ENCODE measurements at regions not wholly inside any gene's neighbourhood (a gene's known extent, or its start where the extent isn't known, plus 50 kb on each side); places are given as distances from the start of the nearest gene placed in this dataset.

DNA sequence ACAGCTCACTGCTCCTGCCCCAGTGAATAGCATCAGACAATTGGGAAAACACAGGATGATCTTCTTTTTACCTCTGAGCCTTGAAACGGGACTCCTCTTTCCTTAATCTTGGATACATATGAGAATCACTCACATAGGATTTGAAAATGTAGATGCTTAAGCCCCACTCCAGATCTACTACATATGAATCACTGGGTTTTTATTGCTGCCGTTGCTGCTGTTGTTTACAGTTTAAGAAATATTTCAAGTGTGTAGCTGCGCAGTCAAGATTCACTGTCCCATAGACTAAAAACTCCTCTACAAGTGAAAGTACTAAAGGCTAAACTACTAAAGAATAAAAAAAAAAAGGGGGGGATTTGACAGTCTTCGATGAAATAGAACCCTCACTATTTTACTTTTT lies 765.9 kb downstream of the NTRK3 start:
- no peak for TF ChIP-seq SPI1 (IDR thresholded peaks at IDR 0.05; ENCODE audit: borderline replicate concordance, low read depth)
- no peak for TF ChIP-seq GABPA (IDR thresholded peaks at IDR 0.05; ENCODE audit: low read depth)
- TF ChIP-seq POLR2AphosphoS5 (IDR thresholded peaks at IDR 0.05; ENCODE audit: low read depth), result no peak
- TF ChIP-seq CTCF (IDR thresholded peaks at IDR 0.05; ENCODE audit: insufficient read depth, low read length), result no peak
- TF ChIP-seq, protein P1, sequence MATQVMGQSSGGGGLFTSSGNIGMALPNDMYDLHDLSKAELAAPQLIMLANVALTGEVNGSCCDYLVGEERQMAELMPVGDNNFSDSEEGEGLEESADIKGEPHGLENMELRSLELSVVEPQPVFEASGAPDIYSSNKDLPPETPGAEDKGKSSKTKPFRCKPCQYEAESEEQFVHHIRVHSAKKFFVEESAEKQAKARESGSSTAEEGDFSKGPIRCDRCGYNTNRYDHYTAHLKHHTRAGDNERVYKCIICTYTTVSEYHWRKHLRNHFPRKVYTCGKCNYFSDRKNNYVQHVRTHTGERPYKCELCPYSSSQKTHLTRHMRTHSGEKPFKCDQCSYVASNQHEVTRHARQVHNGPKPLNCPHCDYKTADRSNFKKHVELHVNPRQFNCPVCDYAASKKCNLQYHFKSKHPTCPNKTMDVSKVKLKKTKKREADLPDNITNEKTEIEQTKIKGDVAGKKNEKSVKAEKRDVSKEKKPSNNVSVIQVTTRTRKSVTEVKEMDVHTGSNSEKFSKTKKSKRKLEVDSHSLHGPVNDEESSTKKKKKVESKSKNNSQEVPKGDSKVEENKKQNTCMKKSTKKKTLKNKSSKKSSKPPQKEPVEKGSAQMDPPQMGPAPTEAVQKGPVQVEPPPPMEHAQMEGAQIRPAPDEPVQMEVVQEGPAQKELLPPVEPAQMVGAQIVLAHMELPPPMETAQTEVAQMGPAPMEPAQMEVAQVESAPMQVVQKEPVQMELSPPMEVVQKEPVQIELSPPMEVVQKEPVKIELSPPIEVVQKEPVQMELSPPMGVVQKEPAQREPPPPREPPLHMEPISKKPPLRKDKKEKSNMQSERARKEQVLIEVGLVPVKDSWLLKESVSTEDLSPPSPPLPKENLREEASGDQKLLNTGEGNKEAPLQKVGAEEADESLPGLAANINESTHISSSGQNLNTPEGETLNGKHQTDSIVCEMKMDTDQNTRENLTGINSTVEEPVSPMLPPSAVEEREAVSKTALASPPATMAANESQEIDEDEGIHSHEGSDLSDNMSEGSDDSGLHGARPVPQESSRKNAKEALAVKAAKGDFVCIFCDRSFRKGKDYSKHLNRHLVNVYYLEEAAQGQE (IDR thresholded peaks at IDR 0.05; ENCODE audit: insufficient replicate concordance, low read depth), result no peak
- Histone ChIP-seq H3K27ac (replicated peaks) (no peak overlapping the region), H3K27me3 (ENCODE audit: insufficient read depth, poor library complexity, severe bottlenecking) (no peaks in the 10 kb centered on the region), H3K4me3 (replicated peaks; ENCODE audit: insufficient read depth, low read length) (no peak overlapping the region)
- DNase-seq (ENCODE audit: low read depth in 1 of 2, low spot score in 1 of 2), result no peak

- no peak overlapping the region for H3K27ac ChIP-seq (replicated peaks)
- H3K27me3 ChIP-seq (ENCODE audit: insufficient read depth, poor library complexity, severe bottlenecking), result no peaks in the 10 kb centered on the region
- H3K4me3 ChIP-seq (replicated peaks; ENCODE audit: insufficient read depth, low read length), result no peak overlapping the region
- no peak for TF ChIP-seq SPI1 (IDR thresholded peaks at IDR 0.05; ENCODE audit: borderline replicate concordance, low read depth)
- TF ChIP-seq GABPA (IDR thresholded peaks at IDR 0.05; ENCODE audit: low read depth), result no peak
- TF ChIP-seq CTCF (IDR thresholded peaks at IDR 0.05; ENCODE audit: insufficient read depth, low read length), result no peak
- TF ChIP-seq POLR2AphosphoS5 (IDR thresholded peaks at IDR 0.05; ENCODE audit: low read depth), result no peak
- TF ChIP-seq, protein P1 (IDR thresholded peaks at IDR 0.05; ENCODE audit: insufficient replicate concordance, low read depth), result no peak
- DNase-seq (ENCODE audit: low read depth in 1 of 2, low spot score in 1 of 2), result no peak
These were observed 766.5 kb downstream of the NTRK3 start for GRCh38 chr15:87489902-87490665.

DNA sequence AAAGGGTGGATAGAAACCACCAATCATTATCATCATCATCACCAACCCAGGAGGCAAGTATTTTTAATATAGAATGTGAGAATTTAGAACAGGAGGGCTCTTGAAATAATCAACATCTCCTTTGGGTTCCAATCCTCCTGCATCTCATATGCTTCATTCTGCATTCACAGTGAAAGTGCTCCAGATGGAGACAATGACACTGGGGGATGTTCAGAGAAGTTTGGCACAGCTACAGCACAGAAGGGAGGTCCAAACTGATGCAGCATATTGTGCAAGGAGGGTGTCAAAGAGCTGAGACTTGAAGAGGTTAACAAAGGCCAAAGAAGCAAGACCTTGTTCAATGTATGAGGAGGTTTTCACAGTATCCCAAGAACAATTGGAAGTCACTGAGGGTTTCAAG lies 767.1 kb downstream of the NTRK3 start:
- H3K27me3 ChIP-seq (ENCODE audit: insufficient read depth, poor library complexity, severe bottlenecking), result no peaks in the 10 kb centered on the region
- no peak overlapping the region for H3K27ac ChIP-seq (replicated peaks)
- no peak for DNase-seq (ENCODE audit: low read depth in 1 of 2, low spot score in 1 of 2)
- H3K4me3 ChIP-seq (replicated peaks; ENCODE audit: insufficient read depth, low read length), result no peak overlapping the region
- TF ChIP-seq CTCF (IDR thresholded peaks at IDR 0.05; ENCODE audit: insufficient read depth, low read length) (no peak), GABPA (IDR thresholded peaks at IDR 0.05; ENCODE audit: low read depth) (no peak), SPI1 (IDR thresholded peaks at IDR 0.05; ENCODE audit: borderline replicate concordance, low read depth) (no peak), POLR2AphosphoS5 (IDR thresholded peaks at IDR 0.05; ENCODE audit: low read depth) (no peak)
- TF ChIP-seq, protein P1 (IDR thresholded peaks at IDR 0.05; ENCODE audit: insufficient replicate concordance, low read depth), result no peak

Data from HL-60 (cell line).